CD8-positive, alpha-beta memory T cell (primary cell): ENCODE measurements at regions not wholly inside any gene's neighbourhood (a gene's known extent, or its start where the extent isn't known, plus 50 kb on each side); places are given as distances from the start of the nearest gene placed in this dataset.

Experiments used
- CTCF ChIA-PET: fragments of 350-600 bp; sonication (Branson Sonifier 250); formaldehyde crosslinking; loops from one replicate; lab custom pipeline; 2021; ENCODE audit warnings: antibody characterized with exemption; lab: Charles Lee
- POLR2A ChIA-PET: fragments of 350-600 bp; sonication (Branson Sonifier 250); formaldehyde crosslinking; loops from one replicate; lab custom pipeline; 2021; ENCODE audit warnings: antibody characterized with exemption; lab: Charles Lee
- DNase-seq, 5 donors: peaks; one replicate each; pipeline versions ENCODE4 v3.0.0 to v3.0.0-alpha.2; 2020 to 2022; ENCODE audit warnings: mixed read lengths in 1 of 5
- H3K27ac ChIP-seq: one replicate; pipeline ENCODE4 v1.7.0; 2013; ENCODE audit warnings: low read depth, mild to moderate bottlenecking, low read length, moderate library complexity
- H3K27me3 ChIP-seq: 2 replicates; pipeline ENCODE4 v1.7.0; 2013; ENCODE audit warnings: low read length, mild to moderate bottlenecking; ENCODE audit not compliant: insufficient read depth, poor library complexity, severe bottlenecking
- H3K36me3 ChIP-seq: 2 replicates; pipeline ENCODE4 v1.7.0; 2013; ENCODE audit warnings: mild to moderate bottlenecking, low read length, moderate library complexity; ENCODE audit not compliant: insufficient read depth
- H3K4me1 ChIP-seq: 2 replicates; pipeline ENCODE4 v1.7.0; 2013; ENCODE audit warnings: mild to moderate bottlenecking, low read length, moderate library complexity; ENCODE audit not compliant: insufficient read depth
- H3K4me3 ChIP-seq: 2 replicates; pipeline ENCODE4 v1.7.0; 2013; ENCODE audit warnings: mild to moderate bottlenecking, low read length
- H3K9me3 ChIP-seq: 2 replicates; pipeline ENCODE4 v1.7.0; 2013; ENCODE audit warnings: mild to moderate bottlenecking, low read length
- H3K27ac Mint-ChIP-seq, 8 donors: one replicate each; pipeline ENCODE4 v1.8.0; 2020 to 2021; ENCODE audit warnings: mixed read lengths in 8 of 8, mild to moderate bottlenecking in 6 of 8, inconsistent platforms in 3 of 8, moderate library complexity in 3 of 8
- H3K27me3 Mint-ChIP-seq, 2 donors: one replicate each; pipeline ENCODE4 v1.8.0; 2020 to 2021; ENCODE audit warnings: mixed read lengths in 2 of 2, mild to moderate bottlenecking in 1 of 2, moderate library complexity in 1 of 2
- H3K36me3 Mint-ChIP-seq, 3 donors: one replicate each; pipeline ENCODE4 v1.8.0; 2020 to 2021; ENCODE audit warnings: mixed read lengths in 3 of 3, inconsistent platforms in 1 of 3, mild to moderate bottlenecking in 1 of 3
- H3K4me1 Mint-ChIP-seq, 3 donors: one replicate each; pipeline ENCODE4 v1.8.0; 2020 to 2021; ENCODE audit warnings: mixed read lengths in 3 of 3, inconsistent platforms in 1 of 3, mild to moderate bottlenecking in 1 of 3
- H3K4me3 Mint-ChIP-seq, 7 donors: one replicate each; pipeline ENCODE4 v1.8.0; 2020 to 2021; ENCODE audit warnings: mixed read lengths in 7 of 7, mild to moderate bottlenecking in 6 of 7, moderate library complexity in 4 of 7, inconsistent platforms in 2 of 7
- H3K9me3 Mint-ChIP-seq, 5 donors: one replicate each; pipeline ENCODE4 v1.8.0; 2020 to 2022; ENCODE audit warnings: mixed read lengths in 5 of 5, mild to moderate bottlenecking in 3 of 5, moderate library complexity in 2 of 5, inconsistent platforms in 1 of 5

DNA sequence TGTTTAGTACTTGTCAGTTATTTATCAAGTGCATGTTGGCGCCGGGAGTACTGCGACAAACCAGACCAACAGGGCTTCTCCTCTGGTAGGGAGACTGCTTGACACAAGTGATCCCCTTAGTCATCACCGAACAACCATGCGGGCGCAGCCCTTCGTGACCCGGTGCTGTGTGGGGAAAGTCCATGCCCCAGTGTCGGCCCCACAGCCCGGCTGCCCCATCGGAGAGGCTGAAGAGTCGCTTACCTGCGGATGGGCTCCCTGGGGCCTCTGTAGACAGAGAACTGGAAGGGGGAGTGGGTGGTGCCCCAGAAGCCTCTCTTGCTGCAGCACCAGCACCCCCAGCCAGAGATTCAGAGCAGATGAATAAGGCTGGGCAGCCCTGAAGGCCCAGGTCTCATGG is 90.3 kb upstream of the PRR23E start:
- peaks cover 0 to 4% of the 10 kb centered on the region in 2 donors for H3K27me3 Mint-ChIP-seq
- Histone ChIP-seq H3K27ac (no peak overlapping the region), H3K27me3 (no peaks in the 10 kb centered on the region), H3K4me3 (no peak overlapping the region), H3K36me3 (no peaks in the 10 kb centered on the region), H3K4me1 (no peaks in the 10 kb centered on the region), H3K9me3 (no peaks in the 10 kb centered on the region)
- ChIA-PET CTCF (no interaction called here), POLR2A (no interaction called here)
- no peaks in the 10 kb centered on the region for H3K4me1 Mint-ChIP-seq
- H3K36me3 Mint-ChIP-seq, result no peaks in the 10 kb centered on the region
- no peak overlapping the region for H3K27ac Mint-ChIP-seq
- no peaks in the 10 kb centered on the region for H3K9me3 Mint-ChIP-seq
- no peak overlapping the region for H3K4me3 Mint-ChIP-seq
- peak in 1 of 5 donors; percentile 8 for DNase-seq

DNA sequence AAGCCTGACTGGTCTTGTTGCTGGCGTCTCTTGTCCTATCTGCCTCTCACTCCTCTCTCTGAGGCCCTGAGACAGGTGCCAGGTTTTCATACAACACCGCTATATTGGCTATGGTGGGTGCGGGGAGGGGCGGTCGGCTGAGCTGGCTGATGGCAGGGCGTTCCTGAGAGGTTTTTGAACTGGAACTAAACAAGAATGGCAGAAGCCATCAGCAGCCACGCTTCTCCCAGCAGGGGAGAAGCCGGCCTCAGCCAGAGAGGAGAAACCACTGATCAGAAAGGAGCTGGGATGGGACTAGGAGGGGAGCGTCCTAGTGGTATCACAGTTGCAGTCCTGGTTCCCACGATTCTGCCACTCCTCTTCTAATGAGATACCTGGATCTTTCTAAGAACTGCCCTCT is 89.9 kb upstream of the PRR23E start:
- H3K4me3 Mint-ChIP-seq, result no peak overlapping the region
- H3K27me3 Mint-ChIP-seq, result peaks cover 0 to 4% of the 10 kb centered on the region in 2 donors
- H3K27ac ChIP-seq, result no peak overlapping the region
- H3K4me1 ChIP-seq, result no peaks in the 10 kb centered on the region
- DNase-seq, result peak in 1 of 5 donors; percentile 25
- H3K36me3 ChIP-seq, result no peaks in the 10 kb centered on the region
- CTCF ChIA-PET, result no interaction called here
- H3K4me3 ChIP-seq, result no peak overlapping the region
- POLR2A ChIA-PET, result no interaction called here
- no peak overlapping the region for H3K27ac Mint-ChIP-seq
- no peaks in the 10 kb centered on the region for H3K9me3 Mint-ChIP-seq
- no peaks in the 10 kb centered on the region for H3K9me3 ChIP-seq
- H3K4me1 Mint-ChIP-seq, result no peaks in the 10 kb centered on the region
- H3K27me3 ChIP-seq, result no peaks in the 10 kb centered on the region
- no peaks in the 10 kb centered on the region for H3K36me3 Mint-ChIP-seq

DNA sequence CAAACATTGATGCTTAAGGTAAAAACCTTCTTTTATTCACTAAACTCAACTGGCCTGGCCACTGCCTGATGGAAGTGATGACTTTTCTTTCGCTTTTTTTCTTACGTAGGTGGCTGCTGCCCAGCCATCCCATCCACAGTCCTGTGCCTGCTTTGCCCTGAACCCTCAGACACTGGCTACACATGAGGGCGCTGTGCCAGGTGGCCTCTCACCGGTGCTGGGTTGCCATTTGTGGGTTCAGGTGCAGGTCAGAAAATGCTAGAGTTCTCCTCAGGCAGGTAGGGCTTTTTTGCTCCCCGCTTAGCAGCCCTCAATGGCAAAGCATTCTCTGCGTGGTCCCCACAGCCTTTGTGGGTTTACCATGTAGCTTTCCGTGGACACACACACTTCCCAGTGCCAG is 88.3 kb upstream of the PRR23E start:
- Mint-ChIP-seq H3K27me3 (peaks cover 0 to 6% of the 10 kb centered on the region in 2 donors), H3K4me1 (no peaks in the 10 kb centered on the region), H3K9me3 (no peaks in the 10 kb centered on the region), H3K27ac (no peak overlapping the region), H3K4me3 (no peak overlapping the region), H3K36me3 (no peaks in the 10 kb centered on the region)
- DNase-seq, result no peak
- Histone ChIP-seq H3K27me3 (no peaks in the 10 kb centered on the region), H3K9me3 (no peaks in the 10 kb centered on the region), H3K36me3 (no peaks in the 10 kb centered on the region), H3K4me1 (no peaks in the 10 kb centered on the region), H3K27ac (no peak overlapping the region), H3K4me3 (no peak overlapping the region)
- POLR2A ChIA-PET, result no interaction called here
- CTCF ChIA-PET, result no interaction called here

DNA sequence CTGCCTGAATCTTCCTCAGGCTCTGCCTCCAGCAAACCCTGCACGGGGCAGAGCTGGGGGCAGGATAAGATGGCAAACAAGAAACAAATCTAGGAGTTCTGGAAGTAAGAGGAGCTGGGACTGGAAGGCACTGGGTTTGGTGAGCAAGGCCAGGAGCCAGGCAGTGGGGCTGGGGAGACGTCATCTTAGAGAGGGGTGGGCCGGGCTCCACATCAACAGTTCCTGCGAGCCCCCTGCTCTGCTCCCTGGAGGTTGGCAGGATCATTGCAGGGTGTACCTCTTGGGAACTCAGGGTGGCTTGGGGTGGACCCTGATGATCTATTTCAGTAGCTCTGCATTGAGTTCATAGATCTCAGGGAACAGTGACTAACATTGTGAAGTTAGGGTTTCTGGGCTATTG is 87.3 kb upstream of the PRR23E start:
- no peaks in the 10 kb centered on the region for H3K4me1 Mint-ChIP-seq
- H3K9me3 ChIP-seq, result no peaks in the 10 kb centered on the region
- no peaks in the 10 kb centered on the region for H3K27me3 ChIP-seq
- H3K36me3 ChIP-seq, result no peaks in the 10 kb centered on the region
- H3K4me3 Mint-ChIP-seq, result no peak overlapping the region
- DNase-seq, result no peak
- ChIA-PET POLR2A (no interaction called here), CTCF (no interaction called here)
- no peak overlapping the region for H3K27ac ChIP-seq
- H3K4me1 ChIP-seq, result no peaks in the 10 kb centered on the region
- peaks cover 0 to 6% of the 10 kb centered on the region in 2 donors for H3K27me3 Mint-ChIP-seq
- no peaks in the 10 kb centered on the region for H3K36me3 Mint-ChIP-seq
- H3K4me3 ChIP-seq, result no peak overlapping the region
- peaks cover 0 to 2% (median 0%) of the 10 kb centered on the region in 5 donors for H3K9me3 Mint-ChIP-seq
- no peak overlapping the region for H3K27ac Mint-ChIP-seq

DNA sequence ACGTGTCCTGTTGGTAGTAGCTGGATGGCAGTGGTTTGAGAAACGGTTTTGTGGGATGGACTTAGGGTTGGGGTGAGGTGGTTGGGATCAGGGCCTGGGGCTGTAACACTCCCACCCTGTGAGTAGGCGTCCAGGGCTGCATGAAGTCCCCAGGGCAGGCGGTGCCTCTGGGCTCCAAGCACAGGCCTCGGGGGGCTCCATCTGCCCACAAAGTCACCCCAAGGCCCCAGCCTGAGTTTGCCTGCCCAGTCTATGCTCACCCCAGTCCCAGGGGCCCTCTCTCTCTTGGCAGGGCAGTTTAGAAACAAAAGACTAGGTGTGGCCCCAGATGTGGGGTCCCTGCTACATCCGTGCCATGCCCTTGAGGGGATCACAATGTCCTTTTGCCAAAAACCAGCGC is 86.9 kb upstream of the PRR23E start:
- POLR2A ChIA-PET, result no interaction called here
- Histone ChIP-seq H3K4me3 (no peak overlapping the region), H3K27ac (no peak overlapping the region), H3K36me3 (no peaks in the 10 kb centered on the region), H3K27me3 (no peaks in the 10 kb centered on the region), H3K9me3 (no peaks in the 10 kb centered on the region), H3K4me1 (no peaks in the 10 kb centered on the region)
- no peak overlapping the region for H3K4me3 Mint-ChIP-seq
- peaks cover 0 to 2% (median 0%) of the 10 kb centered on the region in 5 donors for H3K9me3 Mint-ChIP-seq
- no peak for DNase-seq
- H3K27ac Mint-ChIP-seq, result peak overlapping the region in 1 of 8 donors; percentile 51
- no peaks in the 10 kb centered on the region for H3K4me1 Mint-ChIP-seq
- H3K27me3 Mint-ChIP-seq, result peaks cover 0 to 6% of the 10 kb centered on the region in 2 donors
- H3K36me3 Mint-ChIP-seq, result no peaks in the 10 kb centered on the region
- CTCF ChIA-PET, result no interaction called here

DNA sequence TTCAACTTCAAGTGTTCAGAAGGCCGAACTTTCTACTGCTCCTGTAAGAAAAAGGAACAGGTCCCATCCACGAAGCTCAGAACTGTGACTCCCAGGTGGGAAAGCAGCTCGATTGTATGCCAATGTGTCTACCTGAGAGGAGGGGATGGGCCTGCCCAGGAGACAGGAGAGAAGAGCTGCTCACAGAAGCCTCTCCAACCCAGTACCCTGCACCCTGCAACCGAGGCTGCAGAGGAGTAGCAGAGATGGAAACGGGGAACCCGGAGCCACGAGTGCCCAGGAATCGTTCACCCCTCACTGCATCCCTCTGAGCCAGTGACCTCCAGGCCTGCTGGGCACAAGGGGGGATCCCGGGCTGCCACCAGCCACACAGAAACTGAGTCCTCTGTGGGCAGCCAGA is 86.5 kb upstream of the PRR23E start:
- Histone ChIP-seq H3K4me1 (no peaks in the 10 kb centered on the region), H3K36me3 (no peaks in the 10 kb centered on the region), H3K27me3 (no peaks in the 10 kb centered on the region), H3K4me3 (no peak overlapping the region), H3K27ac (no peak overlapping the region), H3K9me3 (no peaks in the 10 kb centered on the region)
- Mint-ChIP-seq H3K36me3 (no peaks in the 10 kb centered on the region), H3K4me1 (no peaks in the 10 kb centered on the region), H3K9me3 (peaks cover 0 to 2% (median 2%) of the 10 kb centered on the region in 5 donors), H3K27me3 (peaks cover 0 to 6% of the 10 kb centered on the region in 2 donors), H3K27ac (peak overlapping the region in 1 of 8 donors; percentile 51), H3K4me3 (no peak overlapping the region)
- no peak for DNase-seq
- ChIA-PET POLR2A (no interaction called here), CTCF (no interaction called here)

DNA sequence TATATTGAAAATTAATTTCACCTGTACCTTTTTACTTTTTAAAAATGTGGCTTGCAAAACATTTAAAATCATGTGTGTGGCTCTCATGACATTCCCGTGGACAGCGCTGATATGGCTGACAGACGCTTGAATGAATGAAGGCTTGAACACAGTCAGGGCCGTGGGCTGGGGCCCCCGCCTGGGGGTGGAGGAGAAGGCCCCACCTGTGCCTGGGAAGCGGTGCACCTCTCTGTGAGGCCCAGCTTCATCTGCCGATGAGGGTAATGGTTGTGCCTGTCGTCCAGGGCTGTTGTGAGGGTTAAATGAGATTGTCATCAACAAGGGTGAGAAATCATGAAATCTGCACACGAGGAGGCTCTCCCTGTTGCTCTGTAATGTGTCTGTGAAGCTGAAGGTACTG is 85.9 kb upstream of the PRR23E start:
- H3K4me1 Mint-ChIP-seq, result no peaks in the 10 kb centered on the region
- H3K27ac Mint-ChIP-seq, result no peak overlapping the region
- Histone ChIP-seq H3K27me3 (no peaks in the 10 kb centered on the region), H3K36me3 (no peaks in the 10 kb centered on the region), H3K4me3 (no peak overlapping the region), H3K9me3 (no peaks in the 10 kb centered on the region), H3K4me1 (no peaks in the 10 kb centered on the region), H3K27ac (no peak overlapping the region)
- ChIA-PET POLR2A (no interaction called here), CTCF (no interaction called here)
- peaks cover 1 to 5% (median 4%) of the 10 kb centered on the region in 5 donors for H3K9me3 Mint-ChIP-seq
- H3K27me3 Mint-ChIP-seq, result peaks cover 0 to 6% of the 10 kb centered on the region in 2 donors
- H3K4me3 Mint-ChIP-seq, result no peak overlapping the region
- no peak for DNase-seq
- H3K36me3 Mint-ChIP-seq, result no peaks in the 10 kb centered on the region

DNA sequence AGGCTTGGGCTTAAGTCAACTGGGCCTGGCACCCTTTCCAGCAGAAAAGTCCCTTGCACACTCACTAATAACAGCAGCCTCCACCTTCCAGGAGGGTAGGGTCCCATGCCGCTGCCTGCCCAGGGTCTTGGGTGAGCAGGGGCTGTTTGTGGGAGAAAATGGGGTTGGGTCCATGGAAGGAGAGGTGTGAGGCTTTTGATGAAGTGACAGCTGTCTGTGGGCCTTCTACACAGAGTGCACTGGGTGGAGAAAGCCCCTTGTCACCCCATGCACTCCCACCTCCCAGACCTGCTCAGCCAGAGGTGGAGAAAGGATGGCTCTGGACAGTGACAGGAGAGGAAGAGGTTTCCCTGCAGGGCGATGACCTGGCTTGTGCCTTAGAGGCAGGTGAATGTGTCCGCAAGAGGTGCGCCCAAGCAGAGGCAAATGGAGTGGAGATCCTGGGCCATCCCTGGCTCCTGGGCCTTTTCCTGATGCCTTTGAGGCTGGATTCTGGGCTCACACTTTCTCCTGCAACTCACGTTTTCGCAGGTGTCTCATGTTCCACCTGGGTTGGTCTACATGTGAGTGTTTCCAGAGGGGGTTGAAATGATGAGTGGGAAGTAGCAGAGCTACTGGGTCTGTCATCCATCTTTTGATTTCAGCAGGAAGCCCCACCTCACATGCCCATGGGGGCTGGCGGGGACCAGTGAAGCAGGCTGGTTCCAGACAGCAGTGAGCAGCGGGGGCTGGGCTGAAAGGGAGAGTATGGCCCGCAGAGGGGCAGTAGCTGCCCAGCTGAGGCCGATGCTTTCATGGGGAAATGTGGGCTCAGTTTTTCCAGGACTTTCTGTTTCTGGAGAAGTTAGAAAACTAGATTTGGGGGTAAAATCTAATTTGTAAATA is 85.2 kb upstream of the PRR23E start:
- ChIA-PET POLR2A (no interaction called here), CTCF (no interaction called here)
- Mint-ChIP-seq H3K4me1 (no peaks in the 10 kb centered on the region), H3K27me3 (peaks cover 0 to 6% of the 10 kb centered on the region in 2 donors), H3K36me3 (peaks cover 0 to 2% (median 0%) of the 10 kb centered on the region in 3 donors), H3K27ac (no peak overlapping the region), H3K9me3 (peaks cover 7 to 13% (median 10%) of the 10 kb centered on the region in 5 donors), H3K4me3 (no peak overlapping the region)
- Histone ChIP-seq H3K36me3 (no peaks in the 10 kb centered on the region), H3K27ac (no peak overlapping the region), H3K4me3 (no peak overlapping the region), H3K27me3 (no peaks in the 10 kb centered on the region), H3K9me3 (no peaks in the 10 kb centered on the region), H3K4me1 (no peaks in the 10 kb centered on the region)
- DNase-seq, result no peak
